ENCODE measurements at regions not wholly inside any gene's neighbourhood (a gene's known extent, or its start where the extent isn't known, plus 50 kb on each side); places are given as distances from the start of the nearest gene placed in this dataset.

DNA sequence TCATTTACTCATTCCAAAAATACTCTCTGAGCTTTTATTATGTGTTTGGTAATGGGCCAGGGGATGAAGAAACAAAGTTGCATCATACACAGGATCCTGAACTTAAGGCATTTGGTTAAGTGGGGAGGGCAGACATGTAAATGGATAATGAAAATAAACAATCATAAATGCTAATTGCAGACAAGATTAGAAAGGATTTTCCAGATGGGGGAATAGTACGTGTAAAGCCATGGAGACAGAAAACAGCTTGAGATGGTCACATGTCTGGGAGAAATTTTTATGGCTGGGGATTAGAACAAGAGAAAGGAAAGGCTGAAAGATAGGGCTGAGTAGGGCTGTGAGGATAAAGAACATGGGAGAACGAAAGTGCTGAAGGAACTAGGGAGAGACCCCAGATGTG, 534.3 kb upstream of the LARGE1 start:
- DNase-seq = no peak

- no peak for DNase-seq
Measured at GRCh38 chr22:34462795-34463194, 542.5 kb upstream of the LARGE1 start.

GRCh38 chr22:34475886-34476285, 555.6 kb upstream of the LARGE1 start:
- no peak for DNase-seq

GRCh38 chr22:34476762-34477161, 556.5 kb upstream of the LARGE1 start:
- no peak for DNase-seq

- DNase-seq = no peak
Measured at GRCh38 chr22:34481090-34481489, 560.8 kb upstream of the LARGE1 start.

DNA sequence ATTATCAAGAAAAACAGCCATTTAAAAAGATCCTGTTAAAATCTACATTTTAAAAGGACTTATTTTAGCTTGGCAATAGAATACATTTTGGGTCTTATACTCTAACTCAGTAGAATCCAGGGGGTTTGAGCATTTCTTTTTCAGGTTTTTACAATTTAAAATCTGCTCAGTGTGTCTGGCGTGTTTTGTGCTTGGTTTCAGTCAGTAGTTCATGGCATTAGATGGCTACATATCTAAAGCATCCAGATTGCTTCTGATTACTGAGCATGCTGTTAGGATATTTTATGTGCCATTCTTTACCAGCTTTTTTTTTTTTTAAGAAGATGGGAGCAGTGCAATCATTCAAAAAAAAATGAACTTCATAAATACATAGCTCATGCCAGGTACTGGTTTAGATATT, 566.1 kb upstream of the LARGE1 start:
- no peak for DNase-seq

DNA sequence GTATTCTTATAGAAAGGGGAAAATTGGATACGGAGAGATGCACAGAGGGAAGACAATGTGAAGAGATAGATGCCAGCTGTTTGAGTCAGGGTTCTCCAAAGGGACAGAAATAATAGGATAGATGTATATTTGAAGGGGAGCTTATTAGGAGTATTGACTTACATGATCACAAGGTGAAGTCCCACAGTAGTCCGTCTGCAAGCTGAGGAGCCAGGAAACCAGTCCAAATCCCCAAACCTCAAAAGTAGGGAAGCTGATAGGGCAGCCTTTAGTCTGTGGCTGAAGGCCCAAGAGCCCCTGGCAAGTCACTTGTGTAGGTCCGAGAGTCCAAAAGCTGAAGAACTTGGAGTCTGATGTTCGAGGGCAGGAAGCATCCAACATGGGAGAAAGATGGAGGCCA, 569.6 kb upstream of the LARGE1 start:
- no peak for DNase-seq

DNA sequence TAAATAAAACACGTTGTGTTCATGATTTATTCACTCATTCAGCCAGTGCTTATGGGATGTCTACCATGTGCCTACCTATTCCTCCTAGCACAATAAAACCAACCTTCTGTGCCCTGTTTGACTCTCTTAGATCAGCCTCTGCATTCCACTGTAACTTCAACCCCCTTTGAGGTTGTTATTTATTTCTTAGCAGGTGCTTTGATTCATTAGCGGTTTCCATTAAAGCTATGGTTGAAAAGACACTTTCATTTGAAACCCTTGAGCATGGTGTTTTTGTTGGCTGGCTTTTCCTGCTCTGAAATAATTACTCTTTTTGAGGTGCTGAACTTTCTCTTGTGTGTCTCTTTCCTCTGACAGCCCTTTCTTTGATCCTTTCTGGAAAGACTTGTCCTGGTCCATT, 570.6 kb upstream of the LARGE1 start:
- no peak for DNase-seq

DNA sequence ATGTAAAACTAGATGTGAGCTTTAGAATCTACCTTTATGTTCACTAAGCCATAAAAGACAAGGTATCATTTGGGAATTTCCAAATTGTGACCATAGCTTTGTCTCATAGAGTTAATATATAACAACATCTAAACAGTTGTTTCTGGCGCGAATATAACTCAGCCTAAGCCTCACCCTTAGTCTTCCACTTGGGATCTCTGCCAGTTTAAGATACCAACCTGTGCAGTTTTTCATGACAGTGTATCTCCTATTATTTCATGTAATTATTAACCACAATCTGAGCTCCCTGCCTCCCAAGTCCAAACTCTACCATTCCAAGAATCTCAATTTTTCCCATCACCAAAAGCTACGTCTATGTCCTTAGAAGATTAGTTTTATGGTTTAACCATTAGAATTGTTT, 572.5 kb upstream of the ISX start:
- DNase-seq = no peak

GRCh38 chr22:34501366-34501965, 564.5 kb upstream of the ISX start:
- DNase-seq = no peak

GRCh38 chr22:34502821-34503220, 563.1 kb upstream of the ISX start:
- no peak for DNase-seq

- DNase-seq = no peak
Measured at GRCh38 chr22:34508797-34509196, 557.2 kb upstream of the ISX start.

DNA sequence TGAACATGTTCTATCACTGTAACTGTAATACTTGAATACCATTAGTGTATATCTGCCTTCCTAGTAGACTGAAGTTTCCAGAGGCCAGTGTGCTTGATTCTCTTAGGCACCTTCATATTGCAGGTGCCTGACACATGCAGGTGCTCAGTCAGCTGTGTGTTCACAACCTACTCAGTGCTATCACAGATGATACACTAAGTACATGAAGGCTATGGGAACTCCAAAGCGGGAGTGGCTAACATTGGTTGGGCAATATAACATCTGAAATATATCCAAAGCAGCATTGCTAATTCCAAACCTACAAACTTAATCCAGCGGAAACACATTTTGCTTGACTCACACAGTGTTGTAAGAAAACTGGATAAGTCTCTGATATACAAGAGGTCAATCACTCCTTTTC, 539.3 kb upstream of the ISX start:
- no peak for DNase-seq

DNA sequence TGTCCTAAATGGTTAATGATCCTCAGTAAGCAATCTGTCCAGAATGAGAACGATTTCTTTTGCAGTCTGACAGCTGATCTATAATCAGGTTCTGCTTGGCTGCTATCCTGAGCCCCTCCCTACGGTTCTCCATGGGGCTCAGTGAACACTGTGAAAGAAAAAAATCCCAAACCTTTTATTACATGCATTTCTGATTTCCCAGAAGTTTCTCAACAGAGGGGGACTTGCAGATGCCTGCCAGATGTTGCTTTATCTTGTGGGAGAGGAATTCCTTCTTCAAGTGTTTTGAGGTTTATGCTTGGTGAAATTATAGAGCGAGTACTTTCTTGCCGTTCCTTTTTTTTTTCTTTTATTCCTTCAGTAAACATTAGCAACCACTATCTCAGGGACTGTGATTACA, 531.9 kb upstream of the ISX start:
- no peak for DNase-seq

- no peak for DNase-seq
Measured at GRCh38 chr22:34567367-34567766, 498.6 kb upstream of the ISX start.

DNA sequence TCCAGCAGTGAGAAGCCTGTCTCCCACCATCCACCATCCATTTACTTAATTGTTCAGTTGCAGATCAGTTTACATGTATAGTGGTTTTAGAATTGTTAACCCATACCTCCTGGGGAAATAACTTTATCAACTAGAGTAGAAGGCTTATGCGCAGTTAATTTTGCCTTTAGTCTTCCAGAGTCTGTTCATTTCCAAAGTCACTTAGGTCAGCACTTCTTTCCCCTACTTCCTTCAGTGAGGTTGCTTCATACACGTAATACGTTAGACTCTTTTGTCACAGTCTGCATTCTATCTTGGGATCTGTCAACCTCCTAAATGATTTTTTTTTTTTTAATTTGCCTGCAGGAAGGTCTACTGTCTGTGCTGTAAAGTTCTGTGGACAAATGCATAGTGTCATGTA, 495.6 kb upstream of the ISX start:
- DNase-seq = no peak

GRCh38 chr22:34579519-34579918, 486.4 kb upstream of the ISX start:
- DNase-seq = no peak

DNA sequence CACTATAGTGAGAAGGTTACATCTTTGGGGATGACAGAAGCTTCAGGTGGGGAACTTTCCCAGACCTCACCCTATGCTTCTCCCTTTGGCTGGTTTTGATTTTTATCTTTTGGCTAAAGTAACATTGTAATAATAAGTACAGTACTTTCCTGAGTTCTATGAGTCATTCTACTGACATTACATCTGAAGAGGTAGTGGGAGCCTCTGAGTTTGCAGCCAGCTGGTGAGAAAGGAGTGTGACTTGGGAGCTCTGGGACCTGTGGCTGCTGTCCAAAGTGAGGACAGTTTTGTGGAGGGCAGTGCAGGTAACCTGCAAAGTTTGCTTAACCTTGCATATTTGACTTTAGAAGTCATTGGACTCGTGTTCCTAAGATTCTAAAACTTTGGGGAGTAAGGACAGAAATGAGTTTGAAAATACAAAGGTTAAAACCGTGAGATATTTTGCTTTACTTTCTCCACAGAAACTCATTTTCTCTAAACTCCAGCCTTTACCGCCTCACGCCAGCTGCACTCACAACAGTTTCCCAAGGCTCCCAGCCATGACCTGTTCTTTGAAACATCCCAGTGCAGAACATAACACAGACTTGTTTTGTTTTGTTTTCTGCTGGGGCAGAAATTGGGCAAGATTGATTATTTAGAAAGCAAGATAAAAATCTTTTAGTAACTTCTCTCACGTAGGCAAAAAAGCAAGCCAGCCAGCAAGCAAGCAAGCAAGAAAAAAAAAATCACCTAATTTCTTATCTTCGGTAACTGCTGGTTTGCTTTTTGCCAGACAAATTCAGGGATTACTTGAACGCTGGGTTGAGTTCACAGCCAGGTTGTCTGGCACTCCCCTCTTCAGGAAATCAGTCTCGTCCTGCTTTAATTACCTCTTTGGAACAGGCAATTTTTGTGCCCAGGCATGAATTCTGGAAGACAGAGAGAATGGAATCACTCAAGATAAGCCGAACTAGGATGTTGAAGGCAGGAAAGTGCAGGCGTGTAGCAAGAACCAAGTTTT, 478.3 kb upstream of the ISX start:
- no peak for DNase-seq

DNA sequence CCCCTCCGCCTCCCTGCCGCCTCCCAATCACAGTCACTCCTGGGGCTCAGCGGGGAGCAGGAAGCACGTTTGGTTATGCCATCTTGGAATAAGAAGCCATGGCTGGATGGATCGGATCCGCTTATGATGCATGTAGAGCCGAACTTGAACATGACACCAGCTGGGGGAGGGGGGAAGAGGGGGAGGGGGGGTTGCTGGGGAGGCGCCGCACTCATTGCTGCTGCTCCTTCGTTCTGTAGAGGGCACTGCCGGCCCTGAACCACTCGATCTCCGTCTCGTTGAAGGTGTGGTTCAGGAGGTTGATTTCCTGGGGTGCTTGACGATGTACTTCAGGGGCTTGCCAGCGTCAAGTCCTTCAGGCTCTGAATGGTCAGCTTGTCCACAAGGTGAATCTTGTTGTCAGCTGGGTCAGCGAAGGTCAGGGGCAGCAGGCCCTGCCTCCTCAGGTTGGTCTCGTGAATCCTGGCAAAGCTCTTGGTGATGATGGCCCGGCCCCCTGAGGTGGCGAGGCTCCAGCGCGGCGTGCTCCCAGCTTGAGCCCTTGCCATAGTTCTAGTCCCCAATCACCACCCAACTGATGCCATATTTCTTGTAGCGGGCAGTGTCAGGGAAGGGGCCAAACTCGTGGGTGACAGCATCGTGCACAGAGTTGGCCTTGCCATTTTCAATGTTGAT, 476.9 kb upstream of the ISX start:
- DNase-seq = no peak

GRCh38 chr22:34592123-34592740, 473.7 kb upstream of the ISX start:
- no peak for DNase-seq

DNA sequence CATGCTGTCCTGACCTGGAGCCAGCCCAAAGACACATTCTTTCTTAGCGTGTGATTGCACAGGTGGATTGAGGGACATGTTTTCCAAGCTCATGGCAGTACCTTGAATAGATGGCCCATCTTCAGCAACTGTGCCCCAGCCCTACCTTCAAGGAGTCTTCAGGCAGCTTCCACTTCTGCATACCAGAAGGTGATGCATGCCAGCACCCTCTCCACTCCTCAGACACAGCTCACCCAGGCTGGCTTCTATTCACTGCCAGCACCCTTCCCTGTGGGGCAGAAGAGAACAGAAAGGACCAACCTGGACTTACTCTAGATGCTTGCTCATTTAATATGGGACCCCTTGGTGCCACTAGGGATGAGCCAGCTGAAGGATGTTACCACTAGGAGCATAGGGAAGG, 466.4 kb upstream of the ISX start:
- no peak for DNase-seq

GRCh38 chr22:34604312-34604711, 461.6 kb upstream of the ISX start:
- DNase-seq = no peak

- DNase-seq = no peak
Measured at GRCh38 chr22:34608106-34608505, 457.9 kb upstream of the ISX start.
